A673 (cell line): ENCODE measurements at regions not wholly inside any gene's neighbourhood (a gene's known extent, or its start where the extent isn't known, plus 50 kb on each side); places are given as distances from the start of the nearest gene placed in this dataset.
A peak's percentile ranks its signal among the peaks of the same experiment; 100 is the strongest.

Source experiments
- BruUV-seq: library from RNA; stranded (reverse); fragments of 400-500 nt; replicated peaks from 2 replicates; lab custom pipeline; 2021; lab: Mats Ljungman, UMichigan
- CTCF ChIA-PET: fragments of 300-600 bp; sonication (Branson Sonifier 250); formaldehyde crosslinking; loops from one replicate; lab custom pipeline; 2022; ENCODE audit warnings: antibody characterized with exemption; lab: Charles Lee
- POLR2A ChIA-PET: fragments of 300-600 bp; sonication (Branson Sonifier 250); formaldehyde crosslinking; loops from one replicate; lab custom pipeline; 2022; ENCODE audit warnings: antibody characterized with exemption; ENCODE audit not compliant: low non-redundant PET; lab: Charles Lee
- DNase-seq: peaks from one replicate; pipeline ENCODE4 v3.0.0-alpha.2; 2015; ENCODE audit warnings: low spot score
- H3K27ac ChIP-seq: fragments of 200-600 bp; sonication (generic); 2 replicates; pipeline ENCODE4 v1.5.1; 2016; ENCODE audit warnings: mixed run types, low read depth, mild to moderate bottlenecking, mixed read lengths, antibody characterized with exemption, low read length; ENCODE audit not compliant: poor library complexity, severe bottlenecking
- H3K27me3 ChIP-seq: fragments of 200-600 bp; sonication (generic); replicated peaks from 2 replicates; pipeline ENCODE4 v1.6.1; 2017; ENCODE audit warnings: mixed run types, low read depth, mild to moderate bottlenecking, mixed read lengths, antibody characterized with exemption, low read length; ENCODE audit not compliant: insufficient read depth, poor library complexity
- H3K36me3 ChIP-seq: fragments of 200-600 bp; sonication (generic); 2 replicates; pipeline ENCODE4 v1.6.1; 2016; ENCODE audit warnings: mixed run types, mild to moderate bottlenecking, mixed read lengths, antibody characterized with exemption, low read length; ENCODE audit not compliant: insufficient read depth, poor library complexity, severe bottlenecking
- H3K4me1 ChIP-seq: fragments of 200-600 bp; sonication (generic); 2 replicates; pipeline ENCODE4 v1.6.1; 2017; ENCODE audit warnings: mixed run types, mild to moderate bottlenecking, mixed read lengths, antibody characterized with exemption, low read length; ENCODE audit not compliant: insufficient read depth, poor library complexity, severe bottlenecking
- H3K4me3 ChIP-seq: fragments of 200-600 bp; sonication (generic); 2 replicates; pipeline ENCODE4 v1.5.1; 2016; ENCODE audit warnings: low read depth, mixed run types, mild to moderate bottlenecking, mixed read lengths, low read length; ENCODE audit not compliant: poor library complexity, severe bottlenecking
- H3K9me3 ChIP-seq: fragments of 200-600 bp; sonication (generic); 2 replicates; pipeline ENCODE4 v1.6.1; 2016; ENCODE audit warnings: mixed run types, low read depth, mild to moderate bottlenecking, mixed read lengths, antibody characterized with exemption, low read length; ENCODE audit not compliant: poor library complexity, severe bottlenecking
- CTCF ChIP-seq: fragments of 300-800, 200-600 bp; sonication (generic); conservative IDR thresholded peaks from 2 replicates; pipeline ENCODE4 v1.5.1; 2017; ENCODE audit warnings: low read depth, mild to moderate bottlenecking, antibody characterized with exemption, low read length, moderate library complexity, mixed read lengths
- EZH2 ChIP-seq: fragments of 200-600 bp; sonication (generic); IDR thresholded peaks from 2 replicates; pipeline ENCODE4 v1.6.1; 2017; ENCODE audit warnings: borderline replicate concordance, low read depth, mild to moderate bottlenecking, mixed read lengths, antibody characterized with exemption, low read length; ENCODE audit not compliant: poor library complexity, severe bottlenecking
- intact Hi-C: fragments of 100-400 bp; cut with micrococcal nuclease; formaldehyde crosslinking; loops from one replicate; pipeline ENCODE4 v1.10.0; 2022; ENCODE audit not compliant: unreplicated experiment

GRCh38 chr14:22320362-22320750 is 268.7 kb downstream of the DAD1 start:
- intact Hi-C loops: no loop called here

GRCh38 chr14:22319526-22320361 is 269.3 kb downstream of the DAD1 start:
- intact Hi-C loops: loop anchor here (1.0 to 5.0 kb wide), 2 partner anchors 56 to 153 kb away; no protein-coding TSS in a partner anchor
- DNase-seq: peak; percentile 81
- TF ChIP-seq CTCF (peak; percentile 86), EZH2 (no peak)

More at GRCh38 chr14:22320362-22320750, 268.7 kb downstream of the DAD1 start:
- TF ChIP-seq EZH2: no peak
- TF ChIP-seq CTCF: no peak
- H3K9me3 ChIP-seq: no peaks in the 10 kb centered on the region
- no peak for DNase-seq
- H3K27me3 ChIP-seq: no peaks in the 10 kb centered on the region
- H3K36me3 ChIP-seq: no peaks in the 10 kb centered on the region
- ChIA-PET CTCF (interaction anchor here (1.1 to 2.4 kb wide), 2 partner anchors 18 to 55 kb away, joined by 3 to 25 read pairs; no protein-coding TSS in a partner anchor), POLR2A (no interaction called here)
- H3K4me3 ChIP-seq: no peak overlapping the region
- no peaks in the 10 kb centered on the region for H3K4me1 ChIP-seq
- no peak overlapping the region for H3K27ac ChIP-seq
- no TSS peak for BruUV-seq

GRCh38 chr14:22318951-22319350 is 270.1 kb downstream of the DAD1 start:
- Histone ChIP-seq H3K9me3 (no peaks in the 10 kb centered on the region), H3K27me3 (no peaks in the 10 kb centered on the region), H3K4me3 (no peak overlapping the region), H3K4me1 (no peaks in the 10 kb centered on the region), H3K27ac (no peak overlapping the region), H3K36me3 (no peaks in the 10 kb centered on the region)
- intact Hi-C loops: loop anchor here (1.0 to 5.0 kb wide), 2 partner anchors 56 to 153 kb away; no protein-coding TSS in a partner anchor
- ChIA-PET POLR2A (no interaction called here), CTCF (interaction anchor here (0.6 to 2.4 kb wide), 6 partner anchors 56 to 251 kb away, joined by 3 to 25 read pairs (median 4); no protein-coding TSS in a partner anchor)
- no peak for DNase-seq
- no peak for TF ChIP-seq CTCF
- TF ChIP-seq EZH2: no peak
- no TSS peak for BruUV-seq

More at GRCh38 chr14:22319526-22320361, 269.3 kb downstream of the DAD1 start:
- no peaks in the 10 kb centered on the region for H3K36me3 ChIP-seq
- no peaks in the 10 kb centered on the region for H3K27me3 ChIP-seq
- H3K4me3 ChIP-seq: no peak overlapping the region
- ChIA-PET CTCF (interaction anchor here (0.6 to 2.4 kb wide), 7 partner anchors 19 to 250 kb away, joined by 3 to 25 read pairs (median 4); no protein-coding TSS in a partner anchor), POLR2A (no interaction called here)
- BruUV-seq: no TSS peak
- no peaks in the 10 kb centered on the region for H3K4me1 ChIP-seq
- H3K27ac ChIP-seq: no peak overlapping the region
- no peaks in the 10 kb centered on the region for H3K9me3 ChIP-seq
